Activated B cell treated with CpG ODN at 0.5 μM for 24 hours (primary cell): ENCODE measurements at regions not wholly inside any gene's neighbourhood (a gene's known extent, or its start where the extent isn't known, plus 50 kb on each side); places are given as distances from the start of the nearest gene placed in this dataset.

Experiments used
- ATAC-seq: fragments of 200-7000 bp; cut with Tn5 transposase; one replicate; pipeline ENCODE4 v1.10.0; 2021; ENCODE audit warnings: low read depth, mild to moderate bottlenecking, moderate library complexity
- CTCF ChIA-PET: fragments of 350-600 bp; sonication (Branson Sonifier 250); formaldehyde crosslinking; loops from one replicate; lab custom pipeline; 2021; ENCODE audit warnings: antibody characterized with exemption; lab: Charles Lee
- POLR2A ChIA-PET: fragments of 350-600 bp; sonication (Branson Sonifier 250); formaldehyde crosslinking; loops from one replicate; lab custom pipeline; 2021; ENCODE audit warnings: antibody characterized with exemption; lab: Charles Lee
- DNase-seq: peaks from one replicate; pipeline ENCODE4 v3.0.0; 2022
- H3K27ac Mint-ChIP-seq: one replicate; pipeline ENCODE4 v1.8.0; 2020; ENCODE audit warnings: mixed read lengths
- H3K27me3 Mint-ChIP-seq: one replicate; pipeline ENCODE4 v1.8.0; 2021; ENCODE audit warnings: mixed read lengths
- H3K36me3 Mint-ChIP-seq: one replicate; pipeline ENCODE4 v1.8.0; 2021; ENCODE audit warnings: low read depth, mixed read lengths
- H3K4me1 Mint-ChIP-seq: one replicate; pipeline ENCODE4 v1.8.0; 2021; ENCODE audit warnings: mixed read lengths
- H3K4me3 Mint-ChIP-seq: one replicate; pipeline ENCODE4 v1.8.0; 2020; ENCODE audit warnings: mild to moderate bottlenecking, mixed read lengths
- H3K9me3 Mint-ChIP-seq: one replicate; pipeline ENCODE4 v1.8.0; 2020; ENCODE audit warnings: mixed read lengths
- intact Hi-C: fragments of 100-400 bp; cut with micrococcal nuclease; formaldehyde crosslinking; loops from one replicate; pipeline ENCODE4 v1.15.1; 2024
- TF ChIP-seq, protein P1 (sequence below): fragments of 200-600 bp; IDR thresholded peaks from one replicate; pipeline ENCODE4 v1.8.0; 2022; ENCODE audit warnings: antibody characterized with exemption, mild to moderate bottlenecking

DNA sequence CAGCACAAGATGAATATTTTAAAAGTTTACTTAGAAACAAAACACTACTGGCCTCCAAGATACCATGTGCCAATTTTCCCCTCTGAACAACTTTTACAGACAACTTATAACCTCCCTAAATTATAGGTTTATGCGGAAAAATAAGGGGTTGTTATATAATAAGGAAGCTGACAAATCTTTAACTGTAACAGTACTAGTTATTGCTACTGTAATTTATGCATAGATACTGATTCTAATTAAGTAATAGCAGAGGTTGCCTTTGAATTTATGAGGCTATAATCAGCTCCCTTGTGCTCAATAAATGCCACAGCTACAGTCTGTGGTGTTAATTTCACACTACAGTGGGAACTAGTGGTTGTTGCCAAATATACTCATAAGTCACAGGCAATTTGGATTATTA lies 291.3 kb upstream of the PCSK5 start:
- Mint-ChIP-seq H3K27ac (no peak overlapping the region), H3K36me3 (no peaks in the 10 kb centered on the region), H3K4me3 (no peak overlapping the region), H3K4me1 (no peaks in the 10 kb centered on the region), H3K27me3 (no peaks in the 10 kb centered on the region), H3K9me3 (no peaks in the 10 kb centered on the region)
- intact Hi-C loops = no loop called here
- ATAC-seq (no peak), DNase-seq (no peak)
- ChIA-PET CTCF (no interaction called here), POLR2A (no interaction called here)
- TF ChIP-seq, protein P1, sequence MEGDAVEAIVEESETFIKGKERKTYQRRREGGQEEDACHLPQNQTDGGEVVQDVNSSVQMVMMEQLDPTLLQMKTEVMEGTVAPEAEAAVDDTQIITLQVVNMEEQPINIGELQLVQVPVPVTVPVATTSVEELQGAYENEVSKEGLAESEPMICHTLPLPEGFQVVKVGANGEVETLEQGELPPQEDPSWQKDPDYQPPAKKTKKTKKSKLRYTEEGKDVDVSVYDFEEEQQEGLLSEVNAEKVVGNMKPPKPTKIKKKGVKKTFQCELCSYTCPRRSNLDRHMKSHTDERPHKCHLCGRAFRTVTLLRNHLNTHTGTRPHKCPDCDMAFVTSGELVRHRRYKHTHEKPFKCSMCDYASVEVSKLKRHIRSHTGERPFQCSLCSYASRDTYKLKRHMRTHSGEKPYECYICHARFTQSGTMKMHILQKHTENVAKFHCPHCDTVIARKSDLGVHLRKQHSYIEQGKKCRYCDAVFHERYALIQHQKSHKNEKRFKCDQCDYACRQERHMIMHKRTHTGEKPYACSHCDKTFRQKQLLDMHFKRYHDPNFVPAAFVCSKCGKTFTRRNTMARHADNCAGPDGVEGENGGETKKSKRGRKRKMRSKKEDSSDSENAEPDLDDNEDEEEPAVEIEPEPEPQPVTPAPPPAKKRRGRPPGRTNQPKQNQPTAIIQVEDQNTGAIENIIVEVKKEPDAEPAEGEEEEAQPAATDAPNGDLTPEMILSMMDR = no peak

DNA sequence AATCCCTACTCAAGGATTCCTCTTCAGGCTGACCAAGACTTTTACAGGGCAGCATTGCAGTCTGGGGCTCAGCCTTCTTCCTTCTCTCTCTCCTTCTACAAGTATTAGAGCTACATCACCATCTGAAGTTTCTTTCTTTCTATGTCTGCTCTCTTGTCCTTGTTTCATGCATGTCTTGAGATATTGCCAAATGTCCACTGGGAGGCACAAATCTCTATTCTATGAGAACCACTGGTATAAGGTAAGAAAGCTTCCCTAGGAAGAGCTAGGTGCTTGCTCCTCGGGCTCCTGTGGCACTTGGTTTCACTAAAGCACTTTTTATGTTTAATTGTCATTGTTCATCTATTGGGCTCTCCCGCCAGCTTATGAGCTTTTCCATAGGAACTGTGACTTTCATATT lies 289.2 kb upstream of the PCSK5 start:
- ChIA-PET CTCF (no interaction called here), POLR2A (no interaction called here)
- Mint-ChIP-seq H3K4me1 (no peaks in the 10 kb centered on the region), H3K36me3 (no peaks in the 10 kb centered on the region), H3K4me3 (no peak overlapping the region), H3K27ac (no peak overlapping the region), H3K27me3 (no peaks in the 10 kb centered on the region), H3K9me3 (no peaks in the 10 kb centered on the region)
- DNase-seq = no peak
- intact Hi-C loops = no loop called here
- TF ChIP-seq, protein P1 = no peak
- no peak for ATAC-seq

DNA sequence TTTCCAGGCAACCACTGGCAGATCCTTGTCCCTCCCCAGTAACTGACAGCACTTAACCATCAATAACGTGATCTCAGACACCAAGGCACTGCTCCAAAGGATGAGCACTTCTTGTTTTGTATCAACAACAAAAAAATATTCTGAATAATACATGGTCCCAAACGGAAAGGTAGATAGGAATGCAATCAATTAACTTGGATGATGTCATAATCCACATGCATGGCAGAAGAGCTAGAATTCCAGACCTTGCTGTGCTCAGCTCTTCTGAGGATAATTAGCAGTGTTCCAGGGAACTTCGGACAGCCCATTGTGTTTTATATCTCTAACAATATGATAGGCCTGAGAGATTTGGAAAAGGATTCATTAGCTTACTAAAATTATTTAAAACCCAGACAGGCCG lies 288.4 kb upstream of the PCSK5 start:
- Mint-ChIP-seq H3K4me1 (no peaks in the 10 kb centered on the region), H3K36me3 (no peaks in the 10 kb centered on the region), H3K27ac (no peak overlapping the region), H3K4me3 (no peak overlapping the region), H3K27me3 (no peaks in the 10 kb centered on the region), H3K9me3 (no peaks in the 10 kb centered on the region)
- ATAC-seq = no peak
- ChIA-PET CTCF (no interaction called here), POLR2A (no interaction called here)
- DNase-seq = no peak
- intact Hi-C loops = no loop called here
- TF ChIP-seq, protein P1 = no peak

DNA sequence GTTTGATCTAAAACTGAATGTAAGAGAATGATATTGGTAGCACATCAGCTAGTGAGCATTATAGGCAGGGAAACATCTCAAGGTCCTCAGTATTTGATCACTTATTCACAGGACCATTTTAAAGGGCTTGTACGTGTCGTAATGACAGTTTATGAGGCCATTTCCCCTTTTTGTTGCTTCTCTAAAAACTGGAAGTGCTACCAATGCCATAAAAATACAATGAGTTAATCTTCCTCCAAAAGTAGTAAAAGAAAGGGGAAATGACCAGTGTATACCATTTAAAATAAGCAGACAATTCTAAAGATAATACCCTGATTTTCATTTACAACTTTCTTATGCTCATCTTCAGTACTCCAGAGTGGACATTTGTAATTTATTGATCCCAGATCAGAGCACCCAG lies 285.8 kb upstream of the PCSK5 start:
- ATAC-seq (no peak), DNase-seq (no peak)
- POLR2A ChIA-PET = no interaction called here
- Mint-ChIP-seq H3K4me3 (no peak overlapping the region), H3K27ac (no peak overlapping the region), H3K36me3 (no peaks in the 10 kb centered on the region), H3K9me3 (no peaks in the 10 kb centered on the region), H3K4me1 (no peaks in the 10 kb centered on the region), H3K27me3 (no peaks in the 10 kb centered on the region)
- CTCF ChIA-PET = no interaction called here
- TF ChIP-seq, protein P1 = no peak
- intact Hi-C loops = no loop called here

DNA sequence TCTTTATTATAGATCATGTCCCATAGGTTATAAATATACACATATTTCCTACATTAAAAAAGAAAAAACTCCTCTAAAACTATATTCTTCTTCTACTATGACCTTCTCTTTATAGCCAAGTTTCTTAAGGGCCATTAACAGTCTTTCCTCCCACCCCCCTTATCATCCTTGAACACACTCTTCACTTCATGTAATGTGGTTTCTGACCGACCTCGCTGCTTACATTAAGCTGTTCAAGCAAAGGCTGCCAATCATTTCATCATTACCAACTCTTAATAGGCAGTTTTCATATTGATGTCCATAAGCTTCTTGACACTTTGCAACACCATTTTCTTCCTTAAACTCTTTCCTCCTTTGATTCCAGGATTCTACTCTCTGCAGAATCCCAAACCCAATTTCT lies 283.0 kb upstream of the PCSK5 start:
- DNase-seq (no peak), ATAC-seq (no peak)
- H3K9me3 Mint-ChIP-seq = no peaks in the 10 kb centered on the region
- no peak overlapping the region for H3K27ac Mint-ChIP-seq
- H3K36me3 Mint-ChIP-seq = no peaks in the 10 kb centered on the region
- H3K4me3 Mint-ChIP-seq = no peak overlapping the region
- CTCF ChIA-PET = no interaction called here
- H3K27me3 Mint-ChIP-seq = no peaks in the 10 kb centered on the region
- intact Hi-C loops = no loop called here
- TF ChIP-seq, protein P1 = no peak
- POLR2A ChIA-PET = no interaction called here
- no peaks in the 10 kb centered on the region for H3K4me1 Mint-ChIP-seq
